ENCODE measurements at regions not wholly inside any gene's neighbourhood (a gene's known extent, or its start where the extent isn't known, plus 50 kb on each side); places are given as distances from the start of the nearest gene placed in this dataset.

DNA sequence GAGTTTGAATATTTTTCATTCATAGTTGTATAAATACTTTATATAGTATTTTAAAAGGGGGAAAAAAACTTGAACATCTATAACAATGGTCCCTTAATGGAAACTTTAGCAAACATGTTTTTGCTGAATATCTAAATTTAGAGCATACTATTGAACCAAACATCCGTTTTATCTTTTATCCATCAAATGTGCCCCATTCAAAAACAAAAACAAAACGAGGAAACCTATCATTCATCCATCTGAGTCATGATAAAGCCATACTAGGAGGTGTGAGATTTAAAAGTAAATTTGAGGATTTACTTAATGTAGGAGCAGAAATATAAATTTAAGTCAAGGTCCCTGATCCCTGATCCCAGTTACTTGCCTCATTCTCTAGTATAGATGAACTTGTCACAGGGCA, 463.6 kb upstream of the MDFIC2 start:
- RAD21 ChIA-PET (ENCODE audit: low non-redundant PET in 1 of 2, low total read pairs in 2 of 2, uncharacterized antibody in 2 of 2, unreplicated experiment in 2 of 2) = no interaction called here
- H3K27ac ChIP-seq (ENCODE audit: low read depth, low read length) = no peak overlapping the region
- DNase-seq (ENCODE audit: low read depth, low spot score) (no peak), ATAC-seq (no peak)
- POLR2A ChIA-PET = no interaction called here
- no peaks in the 10 kb centered on the region for H3K36me3 ChIP-seq (ENCODE audit: control insufficient read depth in 1 of 2, insufficient read depth in 2 of 2, low read length in 2 of 2)
- intact Hi-C loops (cut with micrococcal nuclease) = no loop called here
- H3K4me3 ChIP-seq (replicated peaks in 1 of 2; ENCODE audit: low read depth in 1 of 2, low read length in 2 of 2) = no peak overlapping the region
- H4K20me1 ChIP-seq (ENCODE audit: insufficient read depth) = no peaks in the 10 kb centered on the region
- TF ChIP-seq, protein P1, sequence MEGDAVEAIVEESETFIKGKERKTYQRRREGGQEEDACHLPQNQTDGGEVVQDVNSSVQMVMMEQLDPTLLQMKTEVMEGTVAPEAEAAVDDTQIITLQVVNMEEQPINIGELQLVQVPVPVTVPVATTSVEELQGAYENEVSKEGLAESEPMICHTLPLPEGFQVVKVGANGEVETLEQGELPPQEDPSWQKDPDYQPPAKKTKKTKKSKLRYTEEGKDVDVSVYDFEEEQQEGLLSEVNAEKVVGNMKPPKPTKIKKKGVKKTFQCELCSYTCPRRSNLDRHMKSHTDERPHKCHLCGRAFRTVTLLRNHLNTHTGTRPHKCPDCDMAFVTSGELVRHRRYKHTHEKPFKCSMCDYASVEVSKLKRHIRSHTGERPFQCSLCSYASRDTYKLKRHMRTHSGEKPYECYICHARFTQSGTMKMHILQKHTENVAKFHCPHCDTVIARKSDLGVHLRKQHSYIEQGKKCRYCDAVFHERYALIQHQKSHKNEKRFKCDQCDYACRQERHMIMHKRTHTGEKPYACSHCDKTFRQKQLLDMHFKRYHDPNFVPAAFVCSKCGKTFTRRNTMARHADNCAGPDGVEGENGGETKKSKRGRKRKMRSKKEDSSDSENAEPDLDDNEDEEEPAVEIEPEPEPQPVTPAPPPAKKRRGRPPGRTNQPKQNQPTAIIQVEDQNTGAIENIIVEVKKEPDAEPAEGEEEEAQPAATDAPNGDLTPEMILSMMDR (IDR thresholded peaks at IDR 0.05 in 2 of 3, conservative IDR thresholded peaks at IDR 0.05 in 1 of 3; ENCODE audit: borderline replicate concordance in 1 of 3, insufficient read depth in 1 of 3, low read depth in 2 of 3, low read length in 2 of 3) = no peak
- TF ChIP-seq POLR2A (IDR thresholded peaks at IDR 0.05; ENCODE audit: borderline replicate concordance, extremely low read depth, insufficient read depth, insufficient read length) = no peak
- no peak for TF ChIP-seq EZH2 (IDR thresholded peaks at IDR 0.05)
- TF ChIP-seq REST (IDR thresholded peaks at IDR 0.05; ENCODE audit: low read depth) = no peak
- no peak for TF ChIP-seq YY1 (IDR thresholded peaks at IDR 0.05; ENCODE audit: extremely low read depth, insufficient replicate concordance, low read depth, low read length)
- no peak for TF ChIP-seq ZFX (IDR thresholded peaks at IDR 0.05)
- TF ChIP-seq CBX3 (IDR thresholded peaks at IDR 0.05; ENCODE audit: low read depth) = no peak
- no peak for TF ChIP-seq RAD21 (IDR thresholded peaks at IDR 0.05; ENCODE audit: low read depth)
- TF ChIP-seq ZNF274 (IDR thresholded peaks at IDR 0.05; ENCODE audit: low read depth, low read length) = no peak
- no peak for TF ChIP-seq SRF (IDR thresholded peaks at IDR 0.05; ENCODE audit: low read depth)
- TF ChIP-seq JUND (IDR thresholded peaks at IDR 0.05) = no peak
- no peak for TF ChIP-seq ZBTB33 (IDR thresholded peaks at IDR 0.05; ENCODE audit: extremely low read depth, insufficient replicate concordance, low read length)
- TF ChIP-seq, protein P2, sequence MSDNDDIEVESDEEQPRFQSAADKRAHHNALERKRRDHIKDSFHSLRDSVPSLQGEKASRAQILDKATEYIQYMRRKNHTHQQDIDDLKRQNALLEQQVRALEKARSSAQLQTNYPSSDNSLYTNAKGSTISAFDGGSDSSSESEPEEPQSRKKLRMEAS (IDR thresholded peaks at IDR 0.05) = no peak
- TF ChIP-seq EGR1 (IDR thresholded peaks at IDR 0.05; ENCODE audit: low read depth) = no peak
- no peak for TF ChIP-seq CEBPB (IDR thresholded peaks at IDR 0.05; ENCODE audit: low read depth)
- TF ChIP-seq, protein P3, sequence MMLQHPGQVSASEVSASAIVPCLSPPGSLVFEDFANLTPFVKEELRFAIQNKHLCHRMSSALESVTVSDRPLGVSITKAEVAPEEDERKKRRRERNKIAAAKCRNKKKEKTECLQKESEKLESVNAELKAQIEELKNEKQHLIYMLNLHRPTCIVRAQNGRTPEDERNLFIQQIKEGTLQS (IDR thresholded peaks at IDR 0.05) = no peak
- H3K9me2 ChIP-seq (ENCODE audit: insufficient read depth) = no peaks in the 10 kb centered on the region
- no peaks in the 10 kb centered on the region for H3K4me1 ChIP-seq (ENCODE audit: control insufficient read depth in 1 of 2, insufficient read depth in 2 of 2, low read length in 2 of 2)
- BruUV-seq (replicated peaks) = no TSS peak
- no peaks in the 10 kb centered on the region; a peak in 1 of 4 replicates for H3K9me3 ChIP-seq (ENCODE audit: control insufficient read depth in 1 of 2, insufficient read depth in 1 of 2, low read depth in 1 of 2, low read length in 2 of 2)
- no peaks in the 10 kb centered on the region for H3K79me2 ChIP-seq (ENCODE audit: insufficient read depth, low read length)
- no peak overlapping the region for H2AFZ ChIP-seq (ENCODE audit: low read depth, low read length, poor library complexity, severe bottlenecking)
- H3K9ac ChIP-seq (ENCODE audit: low read length) = no peak overlapping the region
- H3K4me2 ChIP-seq (ENCODE audit: low read length) = no peak overlapping the region
- CTCF ChIA-PET = no interaction called here
- H3K27me3 ChIP-seq (ENCODE audit: insufficient read depth, low read length) = no peaks in the 10 kb centered on the region
